LNCAP (cell line): ENCODE measurements at regions not wholly inside any gene's neighbourhood (a gene's known extent, or its start where the extent isn't known, plus 50 kb on each side); places are given as distances from the start of the nearest gene placed in this dataset.

Experiments
- TF ChIP-seq, protein P1 (sequence below): fragments of 450-650 bp; IDR thresholded peaks from 2 replicates; pipeline ENCODE4 v1.5.1; 2017; ENCODE audit warnings: mild to moderate bottlenecking

DNA sequence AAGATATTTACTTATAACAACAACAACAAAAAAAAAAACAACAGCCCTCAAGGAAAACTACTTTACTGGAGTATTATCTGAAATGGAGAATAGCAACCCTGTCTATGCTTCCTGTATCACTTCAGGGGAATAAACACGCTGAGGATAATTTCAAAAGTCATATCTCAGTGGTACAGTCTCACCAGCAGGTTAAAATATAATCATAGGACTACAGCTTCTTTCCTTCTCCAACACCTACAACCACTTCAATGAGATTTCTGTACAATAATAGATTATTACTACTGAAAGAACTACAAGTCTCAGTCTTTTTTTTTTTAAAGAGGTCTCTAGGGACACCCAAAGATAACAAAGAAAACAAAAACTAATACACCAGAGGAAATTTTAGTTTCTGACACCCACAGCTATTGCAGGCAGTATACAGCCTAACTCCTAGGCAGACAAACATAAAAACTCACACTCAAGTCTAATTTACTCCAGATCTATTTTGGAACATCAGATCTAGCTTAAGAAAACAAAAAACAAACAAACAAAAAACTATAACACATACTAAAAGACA is 268.2 kb downstream of the BCHE start:
- TF ChIP-seq, protein P1, sequence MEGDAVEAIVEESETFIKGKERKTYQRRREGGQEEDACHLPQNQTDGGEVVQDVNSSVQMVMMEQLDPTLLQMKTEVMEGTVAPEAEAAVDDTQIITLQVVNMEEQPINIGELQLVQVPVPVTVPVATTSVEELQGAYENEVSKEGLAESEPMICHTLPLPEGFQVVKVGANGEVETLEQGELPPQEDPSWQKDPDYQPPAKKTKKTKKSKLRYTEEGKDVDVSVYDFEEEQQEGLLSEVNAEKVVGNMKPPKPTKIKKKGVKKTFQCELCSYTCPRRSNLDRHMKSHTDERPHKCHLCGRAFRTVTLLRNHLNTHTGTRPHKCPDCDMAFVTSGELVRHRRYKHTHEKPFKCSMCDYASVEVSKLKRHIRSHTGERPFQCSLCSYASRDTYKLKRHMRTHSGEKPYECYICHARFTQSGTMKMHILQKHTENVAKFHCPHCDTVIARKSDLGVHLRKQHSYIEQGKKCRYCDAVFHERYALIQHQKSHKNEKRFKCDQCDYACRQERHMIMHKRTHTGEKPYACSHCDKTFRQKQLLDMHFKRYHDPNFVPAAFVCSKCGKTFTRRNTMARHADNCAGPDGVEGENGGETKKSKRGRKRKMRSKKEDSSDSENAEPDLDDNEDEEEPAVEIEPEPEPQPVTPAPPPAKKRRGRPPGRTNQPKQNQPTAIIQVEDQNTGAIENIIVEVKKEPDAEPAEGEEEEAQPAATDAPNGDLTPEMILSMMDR: no peak

DNA sequence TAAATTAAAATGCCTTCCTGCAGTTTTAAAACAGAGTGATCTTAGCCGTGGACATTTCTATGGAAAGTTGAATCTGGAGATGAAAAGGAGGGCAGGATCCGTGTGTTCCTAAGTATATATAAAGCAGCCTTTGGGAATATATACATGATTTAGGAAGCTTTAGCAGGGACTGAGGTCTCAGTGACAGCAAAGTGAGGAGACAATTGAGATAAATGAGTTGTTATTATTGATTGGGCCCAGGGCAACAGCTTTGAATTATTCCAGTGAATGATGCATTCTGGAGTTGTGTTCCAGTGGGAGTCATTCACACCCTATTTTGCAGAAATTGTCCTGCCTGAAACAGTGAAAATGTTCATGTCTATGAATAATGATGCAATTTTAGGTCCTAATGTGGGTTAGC is 281.4 kb downstream of the BCHE start:
- TF ChIP-seq, protein P1: no peak

DNA sequence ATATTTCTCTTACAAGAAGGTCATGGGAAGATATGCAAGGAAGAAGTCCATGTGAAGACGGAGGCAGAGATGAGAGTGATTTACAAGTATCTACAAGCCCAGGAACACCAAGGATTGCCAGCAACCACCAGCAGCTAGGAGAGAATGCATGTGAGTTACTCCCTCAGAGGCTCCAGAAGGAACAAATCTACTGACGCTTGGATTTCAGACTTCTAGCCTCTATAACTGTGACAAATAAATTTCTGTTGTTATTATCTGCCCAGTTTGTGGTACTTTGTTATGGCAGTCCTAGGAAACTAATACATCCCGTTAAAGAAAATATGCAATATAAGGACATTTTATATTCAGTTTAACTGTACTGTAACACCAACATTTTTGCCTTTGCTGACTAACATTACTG is 283.9 kb downstream of the BCHE start:
- TF ChIP-seq, protein P1: no peak

DNA sequence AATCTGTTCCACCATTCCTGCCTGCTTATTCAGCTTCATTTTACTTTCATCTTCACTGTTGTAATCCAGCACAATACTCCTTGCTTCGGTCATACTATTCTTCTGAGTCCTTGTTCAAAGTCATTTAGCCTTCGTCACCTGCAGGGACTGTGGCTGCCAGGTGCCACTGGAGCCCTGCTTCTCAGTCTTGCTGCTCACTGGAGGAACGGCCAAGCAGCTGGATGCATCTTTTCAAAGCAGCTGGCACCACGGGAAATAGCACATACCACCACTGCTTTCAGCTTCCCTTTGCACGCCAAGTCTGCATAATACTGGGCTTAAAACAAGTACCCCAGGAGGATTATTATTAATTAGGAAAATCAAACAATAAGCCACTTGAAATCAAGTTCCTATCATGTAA is 287.6 kb downstream of the BCHE start:
- TF ChIP-seq, protein P1: no peak

DNA sequence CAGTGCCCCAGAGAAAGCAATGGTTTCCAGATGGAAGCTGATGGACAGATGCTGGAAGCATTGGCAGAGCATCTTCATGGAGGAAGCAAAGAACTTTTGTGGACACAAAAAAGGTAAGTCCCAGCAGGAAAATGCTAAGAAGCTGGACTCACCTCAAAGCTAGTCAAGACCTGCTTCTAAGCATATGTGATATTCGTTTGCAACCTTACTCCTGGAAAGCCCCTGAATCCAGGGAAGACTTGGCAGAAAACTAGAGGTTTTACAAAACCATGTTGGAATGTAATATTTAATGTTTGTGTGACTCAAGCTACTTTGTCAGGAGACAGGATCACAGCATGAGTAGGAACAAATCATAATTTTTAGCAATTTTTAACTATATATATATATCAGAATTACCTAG is 288.2 kb downstream of the BCHE start:
- TF ChIP-seq, protein P1: no peak

DNA sequence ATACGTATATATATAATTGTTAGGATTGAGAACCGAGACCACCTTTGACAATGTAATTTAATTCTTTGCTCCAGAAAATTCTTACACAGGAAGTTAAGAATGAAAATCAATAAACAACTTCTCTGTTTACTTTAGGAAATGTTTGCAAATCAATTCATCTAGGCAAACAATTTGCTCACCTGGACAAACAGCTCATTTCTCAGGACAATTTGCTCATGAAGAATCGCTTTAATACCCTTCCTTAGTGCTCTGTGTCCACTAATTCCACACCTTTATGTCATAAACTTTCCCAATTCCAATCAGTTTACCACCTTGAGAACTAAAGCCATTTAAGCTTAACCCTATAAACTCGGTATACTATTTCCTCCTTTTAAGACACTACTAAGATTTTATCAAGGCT is 292.2 kb downstream of the BCHE start:
- TF ChIP-seq, protein P1: no peak

DNA sequence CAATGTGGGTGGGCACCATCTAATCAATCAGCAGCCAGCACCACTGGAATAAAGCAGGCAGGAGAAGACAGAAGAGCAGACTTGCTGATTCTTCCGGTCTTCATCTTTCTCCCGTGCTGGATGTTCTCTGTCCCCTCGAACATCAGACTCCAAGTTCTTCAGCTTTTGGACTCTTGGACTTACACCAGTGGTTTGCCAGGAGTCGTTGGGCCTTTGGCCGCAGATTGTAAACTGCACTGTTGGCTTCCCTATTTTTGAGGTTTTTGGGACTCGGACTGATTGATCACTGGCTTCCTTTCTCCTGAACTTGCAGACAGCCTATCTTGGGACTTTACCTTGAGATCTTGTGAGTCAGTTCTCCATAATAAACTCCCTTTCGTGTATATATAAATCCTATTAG is 292.8 kb downstream of the BCHE start:
- TF ChIP-seq, protein P1: no peak

DNA sequence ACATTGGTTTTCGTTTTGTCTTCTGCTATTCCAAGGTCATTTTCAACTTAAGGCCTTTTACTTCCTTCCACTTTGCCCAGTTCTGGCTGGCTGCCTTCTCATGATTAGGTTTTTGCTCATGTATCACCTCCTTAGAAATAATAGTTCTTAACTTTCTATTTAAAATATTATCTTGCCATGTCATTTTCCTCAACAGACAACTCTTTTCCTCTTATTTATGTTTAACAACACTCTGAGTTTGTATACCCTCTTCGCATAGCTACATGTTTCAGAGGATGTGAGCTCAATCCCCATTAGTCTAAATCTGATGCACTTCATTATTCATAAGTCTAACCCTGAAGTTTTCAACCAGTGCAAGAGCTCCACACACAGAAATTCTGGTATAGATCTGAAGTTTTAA is 299.1 kb downstream of the BCHE start:
- TF ChIP-seq, protein P1: no peak
